Gastrocnemius medialis (tissue), 4 donors: ENCODE measurements at regions not wholly inside any gene's neighbourhood (a gene's known extent, or its start where the extent isn't known, plus 50 kb on each side); places are given as distances from the start of the nearest gene placed in this dataset.

ENCODE experiments used
- CTCF ChIP-seq, 5 experiments: fragments of 450-650 bp in 3 of 5; fragments of 200-600 bp in 2 of 5; sonication (generic) in 2 of 5; IDR thresholded peaks in 4 of 5; conservative IDR thresholded peaks in 1 of 5; 1 replicate in 4 of 5; 2 replicates in 1 of 5; pipeline ENCODE4 v1.5.1; 2016 to 2019; ENCODE audit warnings: antibody characterized with exemption in 5 of 5, mild to moderate bottlenecking in 3 of 5, moderate library complexity in 3 of 5
- POLR2A ChIP-seq, 2 donors: fragments of 450-650 bp; IDR thresholded peaks; one replicate each; pipeline ENCODE4 v1.6.1; 2017; ENCODE audit warnings: antibody characterized with exemption in 2 of 2, mild to moderate bottlenecking in 2 of 2, moderate library complexity in 2 of 2

- TF ChIP-seq CTCF (IDR thresholded peaks at IDR 0.05 in 4 of 5, conservative IDR thresholded peaks at IDR 0.05 in 1 of 5) (no peak), POLR2A (IDR thresholded peaks at IDR 0.05) (no peak)
Observed at GRCh38 chr1:99439433-99440075, 175.3 kb downstream of the PLPPR4 start.
